HUES64 (cell line): ENCODE measurements at regions not wholly inside any gene's neighbourhood (a gene's known extent, or its start where the extent isn't known, plus 50 kb on each side); places are given as distances from the start of the nearest gene placed in this dataset.

Source experiments
- H3K27ac ChIP-seq: 2 replicates; pipeline ENCODE4 v1.7.0; 2013; ENCODE audit warnings: low read depth, low read length, inconsistent platforms
- H3K27me3 ChIP-seq: 2 replicates; pipeline ENCODE4 v1.6.1; 2013; ENCODE audit warnings: mild to moderate bottlenecking, low read length; ENCODE audit not compliant: insufficient read depth
- H3K36me3 ChIP-seq: 2 replicates; pipeline ENCODE4 v1.6.1; 2013; ENCODE audit warnings: mild to moderate bottlenecking, low read length; ENCODE audit not compliant: insufficient read depth
- H3K4me1 ChIP-seq: 2 replicates; pipeline ENCODE4 v1.6.1; 2013; ENCODE audit warnings: mild to moderate bottlenecking, low read length, moderate library complexity; ENCODE audit not compliant: insufficient read depth
- H3K4me3 ChIP-seq: 2 replicates; pipeline ENCODE4 v1.5.1; 2013; ENCODE audit warnings: mild to moderate bottlenecking, low read length, moderate library complexity
- H3K9ac ChIP-seq: 2 replicates; pipeline ENCODE4 v1.6.1; 2013; ENCODE audit warnings: mild to moderate bottlenecking, low read depth, low read length
- H3K9me3 ChIP-seq: 2 replicates; pipeline ENCODE4 v1.6.1; 2013; ENCODE audit warnings: low read depth, low read length; ENCODE audit not compliant: insufficient read depth
- WGBS: fragments of 150-250, 120-280 bp; methylation state at CpG from one replicate; pipeline ENCODE4 v1.1.7; 2013; ENCODE audit warnings: missing lambda C conversion rate; 5-methylcytosine and 5-hydroxymethylcytosine counted together

GRCh38 chr16:8188841-8189240 lies 401.5 kb downstream of the TMEM114 start:
- H3K9ac ChIP-seq: no peak overlapping the region
- no peak overlapping the region for H3K4me3 ChIP-seq
- H3K9me3 ChIP-seq: no peaks in the 10 kb centered on the region
- no peak overlapping the region for H3K27ac ChIP-seq
- 95% methylated on average over 6 of the region's 8 CpGs for WGBS
- no peaks in the 10 kb centered on the region for H3K27me3 ChIP-seq
- no peaks in the 10 kb centered on the region for H3K36me3 ChIP-seq
- no peaks in the 10 kb centered on the region for H3K4me1 ChIP-seq

GRCh38 chr16:8187782-8188372 lies 402.4 kb downstream of the TMEM114 start:
- 92% methylated on average over 5 of the region's 5 CpGs for WGBS
- Histone ChIP-seq H3K27ac (no peak overlapping the region), H3K27me3 (no peaks in the 10 kb centered on the region), H3K36me3 (no peaks in the 10 kb centered on the region), H3K4me1 (0 out of 2 replicates have a peak, but pooled peaks cover under 1% of the 10 kb centered on the region), H3K9me3 (no peaks in the 10 kb centered on the region), H3K9ac (no peak overlapping the region), H3K4me3 (no peak overlapping the region)

GRCh38 chr16:8184854-8185253 lies 405.5 kb downstream of the TMEM114 start:
- H3K9ac ChIP-seq: no peak overlapping the region
- peaks cover 11% of the 10 kb centered on the region; the same call in 1 of the 2 replicates for H3K4me1 ChIP-seq
- H3K27ac ChIP-seq: no peak overlapping the region
- H3K9me3 ChIP-seq: no peaks in the 10 kb centered on the region
- H3K36me3 ChIP-seq: no peaks in the 10 kb centered on the region
- 91% methylated on average over 1 of the region's 1 CpG for WGBS
- H3K27me3 ChIP-seq: no peaks in the 10 kb centered on the region
- no peak overlapping the region for H3K4me3 ChIP-seq

- WGBS: 94% methylated on average over 9 of the region's 11 CpGs
- Histone ChIP-seq H3K9ac (no peak overlapping the region), H3K9me3 (no peaks in the 10 kb centered on the region), H3K36me3 (no peaks in the 10 kb centered on the region), H3K4me3 (no peak overlapping the region), H3K4me1 (peaks cover 16% of the 10 kb centered on the region), H3K27ac (no peak overlapping the region), H3K27me3 (no peaks in the 10 kb centered on the region)
Observed at GRCh38 chr16:8183176-8184099, 406.9 kb downstream of the TMEM114 start.

- Histone ChIP-seq H3K9me3 (no peaks in the 10 kb centered on the region), H3K36me3 (no peaks in the 10 kb centered on the region), H3K4me3 (no peak overlapping the region), H3K27ac (no peak overlapping the region), H3K4me1 (peaks cover 21% of the 10 kb centered on the region), H3K9ac (no peak overlapping the region), H3K27me3 (no peaks in the 10 kb centered on the region)
- WGBS: 91% methylated on average over 6 of the region's 7 CpGs
Observed at GRCh38 chr16:8182761-8183160, 407.6 kb downstream of the TMEM114 start.

GRCh38 chr16:8179615-8180014 lies 410.7 kb downstream of the TMEM114 start:
- H3K4me1 ChIP-seq: peaks cover 21% of the 10 kb centered on the region
- 69% methylated on average over 5 of the region's 5 CpGs for WGBS
- H3K27ac ChIP-seq: peak overlapping the region; percentile 75; the same call in 1 of the 2 replicates

GRCh38 chr16:8178271-8178670 lies 412.0 kb downstream of the TMEM114 start:
- no peaks in the 10 kb centered on the region for H3K27me3 ChIP-seq
- no peak overlapping the region for H3K4me3 ChIP-seq
- no peaks in the 10 kb centered on the region for H3K36me3 ChIP-seq
- H3K9me3 ChIP-seq: no peaks in the 10 kb centered on the region
- 95% methylated on average over 8 of the region's 8 CpGs for WGBS
- H3K4me1 ChIP-seq: peaks cover 21% of the 10 kb centered on the region
- H3K9ac ChIP-seq: 0 out of 2 replicates have a peak overlapping the region, but pooled peaks have one; percentile 30
- peak overlapping the region; percentile 39 for H3K27ac ChIP-seq

More at GRCh38 chr16:8179615-8180014, 410.7 kb downstream of the TMEM114 start:
- Histone ChIP-seq H3K9me3 (no peaks in the 10 kb centered on the region), H3K27me3 (no peaks in the 10 kb centered on the region), H3K4me3 (no peak overlapping the region), H3K36me3 (no peaks in the 10 kb centered on the region), H3K9ac (no peak overlapping the region)

GRCh38 chr16:8175411-8175810 lies 414.9 kb downstream of the TMEM114 start:
- Histone ChIP-seq H3K4me3 (no peak overlapping the region), H3K36me3 (no peaks in the 10 kb centered on the region), H3K9ac (no peak overlapping the region), H3K27me3 (no peaks in the 10 kb centered on the region), H3K27ac (no peak overlapping the region), H3K4me1 (peaks cover 12% of the 10 kb centered on the region), H3K9me3 (no peaks in the 10 kb centered on the region)
- 90% methylated on average over 3 of the region's 3 CpGs for WGBS

GRCh38 chr16:8173111-8173644 lies 417.1 kb downstream of the TMEM114 start:
- H3K9me3 ChIP-seq: no peaks in the 10 kb centered on the region
- WGBS: 38% methylated on average over 16 of the region's 16 CpGs
- no peak overlapping the region for H3K27ac ChIP-seq
- peaks cover 3% of the 10 kb centered on the region for H3K4me1 ChIP-seq
- H3K27me3 ChIP-seq: no peaks in the 10 kb centered on the region
- no peak overlapping the region for H3K4me3 ChIP-seq
- no peak overlapping the region for H3K9ac ChIP-seq
- H3K36me3 ChIP-seq: no peaks in the 10 kb centered on the region

- no peak overlapping the region for H3K4me3 ChIP-seq
- 89% methylated on average over 7 of the region's 7 CpGs for WGBS
Observed at GRCh38 chr16:8172551-8172950, 417.8 kb downstream of the TMEM114 start.

GRCh38 chr16:8168016-8168415 lies 422.3 kb downstream of the TMEM114 start:
- H3K9me3 ChIP-seq: no peaks in the 10 kb centered on the region
- no peak overlapping the region for H3K27ac ChIP-seq
- H3K4me3 ChIP-seq: no peak overlapping the region
- no peaks in the 10 kb centered on the region for H3K36me3 ChIP-seq
- 96% methylated on average over 9 of the region's 10 CpGs for WGBS
- H3K4me1 ChIP-seq: no peaks in the 10 kb centered on the region; the same call in 1 of the 2 replicates
- no peak overlapping the region for H3K9ac ChIP-seq
- H3K27me3 ChIP-seq: no peaks in the 10 kb centered on the region

More at GRCh38 chr16:8172551-8172950, 417.8 kb downstream of the TMEM114 start:
- no peaks in the 10 kb centered on the region; the same call in 1 of the 2 replicates for H3K4me1 ChIP-seq
- H3K36me3 ChIP-seq: no peaks in the 10 kb centered on the region
- no peak overlapping the region for H3K9ac ChIP-seq
- no peak overlapping the region for H3K27ac ChIP-seq
- no peaks in the 10 kb centered on the region for H3K27me3 ChIP-seq
- no peaks in the 10 kb centered on the region for H3K9me3 ChIP-seq
